ENCODE measurements at regions not wholly inside any gene's neighbourhood (a gene's known extent, or its start where the extent isn't known, plus 50 kb on each side); places are given as distances from the start of the nearest gene placed in this dataset.
"Not testable (repeated sequence)": the region's sequence is repeated elsewhere in the genome, so short reads cannot be mapped to it uniquely, and the experiment has no call there.

- Mint-ChIP-seq H3K9me3 (no peaks in the 10 kb centered on the region), H3K4me3 (no peak overlapping the region), H3K36me3 (ENCODE audit: insufficient read depth) (no peaks in the 10 kb centered on the region), H3K27me3 (peaks cover 15 to 33% of the 10 kb centered on the region in 2 donors), H3K4me1 (ENCODE audit: low read depth in 2 of 2) (no peaks in the 10 kb centered on the region), H3K27ac (no peak overlapping the region)
- ATAC-seq (replicated peaks) (no peak), DNase-seq (no peak)
Measured at GRCh38 chr6:72457738-72458137, 164.1 kb upstream of the KCNQ5 start.

DNA sequence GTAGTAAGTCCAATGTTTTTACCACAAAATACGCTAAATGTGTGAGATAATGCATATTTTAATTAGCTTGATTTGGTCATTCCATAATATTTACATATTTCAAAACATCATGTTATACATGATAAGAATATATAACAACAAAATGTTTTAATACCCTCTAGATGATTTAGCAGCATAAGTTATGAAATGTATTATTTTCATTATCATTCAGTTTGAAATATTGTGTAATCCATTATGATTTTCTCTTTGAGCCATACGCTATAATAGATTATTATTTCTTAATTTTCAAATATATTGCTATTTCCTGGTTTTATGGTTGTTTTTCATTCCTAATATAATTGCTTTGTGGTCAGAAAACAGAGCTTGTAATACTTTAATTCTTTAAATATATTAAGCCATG, 163.3 kb upstream of the KCNQ5 start:
- Mint-ChIP-seq H3K36me3 (ENCODE audit: insufficient read depth) (no peaks in the 10 kb centered on the region), H3K9me3 (no peaks in the 10 kb centered on the region), H3K4me3 (no peak overlapping the region), H3K4me1 (ENCODE audit: low read depth in 2 of 2) (no peaks in the 10 kb centered on the region), H3K27ac (no peak overlapping the region), H3K27me3 (peaks cover 15 to 33% of the 10 kb centered on the region in 2 donors)
- ATAC-seq (replicated peaks) (no peak), DNase-seq (no peak)

GRCh38 chr6:72461144-72461543, 160.7 kb upstream of the KCNQ5 start:
- Mint-ChIP-seq H3K27ac (no peak overlapping the region), H3K9me3 (no peaks in the 10 kb centered on the region)

GRCh38 chr6:72464246-72464645, 157.6 kb upstream of the KCNQ5 start:
- Mint-ChIP-seq H3K27me3 (peaks cover 28 to 53% of the 10 kb centered on the region in 2 donors), H3K36me3 (ENCODE audit: insufficient read depth) (peaks cover 3% of the 10 kb centered on the region), H3K9me3 (no peaks in the 10 kb centered on the region), H3K4me3 (no peak overlapping the region), H3K27ac (no peak overlapping the region), H3K4me1 (ENCODE audit: low read depth in 2 of 2) (no peaks in the 10 kb centered on the region)
- no peak for DNase-seq
- ATAC-seq (replicated peaks), result no peak

More at GRCh38 chr6:72461144-72461543, 160.7 kb upstream of the KCNQ5 start:
- ATAC-seq (replicated peaks), result no peak
- Mint-ChIP-seq H3K27me3 (peaks cover 28 to 46% of the 10 kb centered on the region in 2 donors), H3K36me3 (ENCODE audit: insufficient read depth) (peaks cover 3% of the 10 kb centered on the region), H3K4me1 (ENCODE audit: low read depth in 2 of 2) (no peaks in the 10 kb centered on the region), H3K4me3 (no peak overlapping the region)
- no peak for DNase-seq

DNA sequence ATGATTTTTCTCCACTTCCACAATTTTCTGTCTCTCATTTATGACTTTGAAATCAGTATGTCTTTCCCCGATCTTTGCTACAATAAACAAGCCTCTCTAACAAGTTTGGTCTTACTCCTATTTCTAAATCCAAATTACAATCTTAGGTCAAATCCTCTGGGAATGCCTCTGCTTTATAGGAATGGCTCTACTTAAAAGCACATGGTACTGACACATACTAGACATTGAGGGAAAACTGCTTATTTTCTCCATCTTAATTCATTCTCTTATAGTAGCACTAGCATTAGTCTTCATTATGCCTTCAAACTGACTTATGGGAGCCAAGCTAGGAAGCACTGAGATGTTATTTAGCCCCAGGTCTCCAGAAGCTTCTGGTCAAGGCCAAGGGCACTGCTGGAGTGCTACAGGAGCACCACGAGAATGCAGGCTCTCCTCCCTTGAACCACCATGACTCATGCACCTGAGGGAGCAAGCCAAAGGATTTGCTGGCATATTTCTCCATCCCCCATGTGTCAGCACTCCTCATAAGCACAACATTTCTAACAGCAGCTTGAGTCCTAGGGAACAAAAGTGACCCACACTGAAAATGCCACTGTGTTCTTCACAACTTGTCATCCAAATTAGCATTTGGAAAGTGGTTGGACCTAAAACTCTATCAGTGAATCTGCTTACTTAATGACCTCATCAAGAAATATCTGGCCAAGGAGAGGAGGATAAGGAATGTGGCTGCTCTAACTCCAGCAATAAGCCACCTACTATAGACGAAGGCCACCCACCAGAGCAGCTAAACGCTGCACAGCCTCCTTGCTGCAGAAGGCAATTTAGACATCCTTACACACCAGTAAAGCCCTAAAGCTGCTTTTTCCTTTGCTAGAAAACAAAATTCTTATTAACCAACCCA, 156.8 kb upstream of the KCNQ5 start:
- no peak for DNase-seq

GRCh38 chr6:72466471-72466870, 155.4 kb upstream of the KCNQ5 start:
- H3K4me1 Mint-ChIP-seq (ENCODE audit: low read depth in 2 of 2), result no peaks in the 10 kb centered on the region
- H3K4me3 Mint-ChIP-seq, result no peak overlapping the region
- peaks cover 24 to 52% of the 10 kb centered on the region in 2 donors for H3K27me3 Mint-ChIP-seq
- DNase-seq, result no peak
- H3K9me3 Mint-ChIP-seq, result no peaks in the 10 kb centered on the region
- no peak overlapping the region for H3K27ac Mint-ChIP-seq
- ATAC-seq (replicated peaks), result no peak
- H3K36me3 Mint-ChIP-seq (ENCODE audit: insufficient read depth), result peaks cover 3% of the 10 kb centered on the region

More for the DNA sequence above, 156.8 kb upstream of the KCNQ5 start:
- H3K4me1 Mint-ChIP-seq (ENCODE audit: low read depth in 2 of 2), result no peaks in the 10 kb centered on the region
- no peak overlapping the region for H3K27ac Mint-ChIP-seq
- no peak for ATAC-seq (replicated peaks)
- peaks cover 28 to 53% of the 10 kb centered on the region in 2 donors for H3K27me3 Mint-ChIP-seq
- no peak overlapping the region for H3K4me3 Mint-ChIP-seq
- no peaks in the 10 kb centered on the region for H3K9me3 Mint-ChIP-seq
- H3K36me3 Mint-ChIP-seq (ENCODE audit: insufficient read depth), result peaks cover 3% of the 10 kb centered on the region

- H3K27me3 Mint-ChIP-seq, result peaks cover 20 to 46% of the 10 kb centered on the region in 2 donors
- DNase-seq (no peak), ATAC-seq (replicated peaks) (no peak)
- no peak overlapping the region for H3K27ac Mint-ChIP-seq
- no peaks in the 10 kb centered on the region for H3K9me3 Mint-ChIP-seq
- no peak overlapping the region for H3K4me3 Mint-ChIP-seq
- H3K4me1 Mint-ChIP-seq (ENCODE audit: low read depth in 2 of 2), result no peaks in the 10 kb centered on the region
- H3K36me3 Mint-ChIP-seq (ENCODE audit: insufficient read depth), result peaks cover 3% of the 10 kb centered on the region
Measured at GRCh38 chr6:72466971-72467566, 154.8 kb upstream of the KCNQ5 start.

GRCh38 chr6:72469406-72469983, 152.4 kb upstream of the KCNQ5 start:
- ATAC-seq (replicated peaks); H3K9me3 Mint-ChIP-seq; H3K4me1 Mint-ChIP-seq (ENCODE audit: low read depth in 2 of 2); H3K36me3 Mint-ChIP-seq (ENCODE audit: insufficient read depth); H3K27ac Mint-ChIP-seq; H3K4me3 Mint-ChIP-seq; DNase-seq: not testable (repeated sequence)
- H3K27me3 Mint-ChIP-seq, result peaks cover 16 to 28% of the 10 kb centered on the region in 2 donors

DNA sequence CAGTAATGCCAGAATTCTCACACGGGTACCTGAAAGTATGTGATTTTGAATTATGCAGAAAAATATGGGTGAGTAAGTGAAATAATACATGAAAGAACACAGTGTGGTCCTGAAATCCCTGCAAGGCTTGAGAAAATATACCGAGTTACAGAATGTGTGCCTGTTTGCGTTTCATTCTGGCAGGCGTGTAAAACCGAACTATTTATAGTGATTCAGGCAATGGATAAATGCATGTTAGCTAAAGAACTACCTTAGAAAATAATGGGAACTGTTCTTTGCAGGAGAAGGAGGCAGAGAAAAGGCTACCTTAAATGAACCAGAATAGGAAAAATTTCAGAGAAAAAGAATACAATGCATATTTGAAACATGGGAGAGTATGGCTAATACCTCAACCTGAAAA, 145.8 kb upstream of the KCNQ5 start:
- H3K36me3 Mint-ChIP-seq (ENCODE audit: insufficient read depth), result no peaks in the 10 kb centered on the region
- H3K9me3 Mint-ChIP-seq, result no peaks in the 10 kb centered on the region
- H3K27ac Mint-ChIP-seq, result no peak overlapping the region
- peaks cover 0 to 6% of the 10 kb centered on the region in 2 donors for H3K27me3 Mint-ChIP-seq
- DNase-seq (no peak), ATAC-seq (replicated peaks) (no peak)
- H3K4me3 Mint-ChIP-seq, result no peak overlapping the region
- H3K4me1 Mint-ChIP-seq (ENCODE audit: low read depth in 2 of 2), result no peaks in the 10 kb centered on the region

- Mint-ChIP-seq H3K27me3 (peaks cover 0 to 6% of the 10 kb centered on the region in 2 donors), H3K4me1 (ENCODE audit: low read depth in 2 of 2) (no peaks in the 10 kb centered on the region), H3K27ac (no peak overlapping the region), H3K36me3 (ENCODE audit: insufficient read depth) (no peaks in the 10 kb centered on the region), H3K4me3 (no peak overlapping the region), H3K9me3 (no peaks in the 10 kb centered on the region)
- ATAC-seq (replicated peaks) (no peak), DNase-seq (no peak)
Measured at GRCh38 chr6:72476646-72477045, 145.2 kb upstream of the KCNQ5 start.

- H3K9me3 Mint-ChIP-seq, result peaks cover 0 to 7% of the 10 kb centered on the region in 2 donors
Measured at GRCh38 chr6:72495441-72495840, 126.4 kb upstream of the KCNQ5 start.

GRCh38 chr6:72497186-72497585, 124.7 kb upstream of the KCNQ5 start:
- peaks cover 0 to 7% of the 10 kb centered on the region in 2 donors for H3K9me3 Mint-ChIP-seq
- H3K4me1 Mint-ChIP-seq (ENCODE audit: low read depth in 2 of 2), result no peaks in the 10 kb centered on the region
- peaks cover 15 to 22% of the 10 kb centered on the region in 2 donors for H3K27me3 Mint-ChIP-seq
- no peak overlapping the region for H3K4me3 Mint-ChIP-seq
- no peaks in the 10 kb centered on the region for H3K36me3 Mint-ChIP-seq (ENCODE audit: insufficient read depth)
- ATAC-seq (replicated peaks) (no peak), DNase-seq (no peak)
- no peak overlapping the region for H3K27ac Mint-ChIP-seq

More at GRCh38 chr6:72495441-72495840, 126.4 kb upstream of the KCNQ5 start:
- Mint-ChIP-seq H3K4me3 (no peak overlapping the region), H3K27me3 (peaks cover 15 to 22% of the 10 kb centered on the region in 2 donors), H3K27ac (no peak overlapping the region), H3K36me3 (ENCODE audit: insufficient read depth) (no peaks in the 10 kb centered on the region), H3K4me1 (ENCODE audit: low read depth in 2 of 2) (no peaks in the 10 kb centered on the region)
- ATAC-seq (replicated peaks) (no peak), DNase-seq (no peak)

- peaks cover 0 to 7% of the 10 kb centered on the region in 2 donors for H3K9me3 Mint-ChIP-seq
- peaks cover 15 to 28% of the 10 kb centered on the region in 2 donors for H3K27me3 Mint-ChIP-seq
- DNase-seq (no peak), ATAC-seq (replicated peaks) (no peak)
- H3K4me3 Mint-ChIP-seq, result no peak overlapping the region
- H3K36me3 Mint-ChIP-seq (ENCODE audit: insufficient read depth), result no peaks in the 10 kb centered on the region
- H3K4me1 Mint-ChIP-seq (ENCODE audit: low read depth in 2 of 2), result no peaks in the 10 kb centered on the region
- H3K27ac Mint-ChIP-seq, result no peak overlapping the region
Measured at GRCh38 chr6:72500669-72501068, 121.2 kb upstream of the KCNQ5 start.

Measured in effector memory CD8-positive, alpha-beta T cell (primary cell).